ENCODE measurements at regions not wholly inside any gene's neighbourhood (a gene's known extent, or its start where the extent isn't known, plus 50 kb on each side); places are given as distances from the start of the nearest gene placed in this dataset.

DNA sequence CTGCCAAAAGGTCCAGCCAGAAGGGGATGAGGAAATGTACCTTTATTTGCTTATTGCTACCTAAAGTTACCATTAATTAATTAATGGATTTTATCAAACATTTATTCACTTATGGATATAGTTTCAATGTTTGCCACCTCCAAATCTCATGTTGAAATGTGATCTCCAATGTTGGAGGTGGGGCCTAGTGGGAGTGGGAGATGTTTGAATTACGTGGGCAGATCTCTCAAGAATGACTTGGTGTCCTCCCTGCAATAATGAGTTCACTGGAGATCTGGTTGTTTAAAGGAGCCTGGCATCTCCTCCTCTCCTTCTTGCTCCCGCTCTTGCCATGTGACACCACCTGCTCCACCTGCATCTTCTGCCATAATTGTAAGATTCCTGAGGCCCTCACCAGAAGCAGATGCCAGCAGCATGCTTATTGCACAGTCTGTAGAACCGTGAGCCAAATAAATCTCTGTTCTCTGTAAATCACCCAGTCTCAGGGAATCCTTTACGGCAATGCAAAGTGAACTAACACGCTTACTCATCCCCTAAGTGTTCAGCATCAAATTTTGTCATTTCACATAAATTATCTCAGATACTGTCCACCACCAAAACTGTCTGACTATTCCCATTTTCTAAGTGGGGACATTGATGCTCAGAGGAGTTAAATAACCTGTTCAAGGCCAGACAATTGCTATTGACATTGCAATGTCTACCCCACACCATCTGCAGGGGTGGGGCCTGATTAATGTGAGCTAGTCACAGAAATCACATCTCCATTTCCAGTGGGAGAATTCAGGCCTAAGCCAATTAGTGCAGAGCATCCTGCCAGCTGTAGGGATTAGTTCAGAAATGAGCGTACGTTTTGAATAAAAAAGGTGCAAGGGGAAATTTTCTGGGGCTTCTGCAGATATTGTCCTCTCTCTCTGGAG, 51.6 kb upstream of the SYN3 start:
- H3K4me3 ChIP-seq (ENCODE audit: low read length), result no peak overlapping the region
- TF ChIP-seq, protein P1, sequence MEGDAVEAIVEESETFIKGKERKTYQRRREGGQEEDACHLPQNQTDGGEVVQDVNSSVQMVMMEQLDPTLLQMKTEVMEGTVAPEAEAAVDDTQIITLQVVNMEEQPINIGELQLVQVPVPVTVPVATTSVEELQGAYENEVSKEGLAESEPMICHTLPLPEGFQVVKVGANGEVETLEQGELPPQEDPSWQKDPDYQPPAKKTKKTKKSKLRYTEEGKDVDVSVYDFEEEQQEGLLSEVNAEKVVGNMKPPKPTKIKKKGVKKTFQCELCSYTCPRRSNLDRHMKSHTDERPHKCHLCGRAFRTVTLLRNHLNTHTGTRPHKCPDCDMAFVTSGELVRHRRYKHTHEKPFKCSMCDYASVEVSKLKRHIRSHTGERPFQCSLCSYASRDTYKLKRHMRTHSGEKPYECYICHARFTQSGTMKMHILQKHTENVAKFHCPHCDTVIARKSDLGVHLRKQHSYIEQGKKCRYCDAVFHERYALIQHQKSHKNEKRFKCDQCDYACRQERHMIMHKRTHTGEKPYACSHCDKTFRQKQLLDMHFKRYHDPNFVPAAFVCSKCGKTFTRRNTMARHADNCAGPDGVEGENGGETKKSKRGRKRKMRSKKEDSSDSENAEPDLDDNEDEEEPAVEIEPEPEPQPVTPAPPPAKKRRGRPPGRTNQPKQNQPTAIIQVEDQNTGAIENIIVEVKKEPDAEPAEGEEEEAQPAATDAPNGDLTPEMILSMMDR (conservative IDR thresholded peaks at IDR 0.05; ENCODE audit: low read depth, low read length), result no peak
- DNase-seq (ENCODE audit: low read depth), result no peak

DNA sequence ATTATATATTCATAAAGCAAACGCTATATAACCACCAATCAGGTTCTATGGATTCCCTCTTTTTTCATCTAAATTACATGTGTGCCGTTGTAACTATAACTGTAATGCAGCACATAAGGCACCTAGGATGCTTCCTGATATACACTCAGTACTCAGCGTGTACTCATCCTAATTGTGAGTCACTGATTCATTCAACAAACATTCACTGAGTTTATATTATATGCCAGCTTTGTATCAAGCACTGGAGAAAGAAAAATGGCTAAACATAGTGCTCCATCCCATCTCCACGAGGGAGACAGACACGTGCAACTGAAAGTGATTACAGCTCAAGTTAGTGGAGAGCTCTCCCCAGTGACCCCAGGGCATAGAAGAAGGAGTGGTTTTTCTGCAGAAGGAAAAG, 49.9 kb upstream of the SYN3 start:
- no peak for DNase-seq (ENCODE audit: low read depth)
- no peak overlapping the region for H3K4me3 ChIP-seq (ENCODE audit: low read length)
- TF ChIP-seq, protein P1 (conservative IDR thresholded peaks at IDR 0.05; ENCODE audit: low read depth, low read length), result no peak

All from retinal pigment epithelial cell (primary cell).